Adrenal gland (tissue), 5 donors: ENCODE measurements at regions not wholly inside any gene's neighbourhood (a gene's known extent, or its start where the extent isn't known, plus 50 kb on each side); places are given as distances from the start of the nearest gene placed in this dataset.

Source experiments
- POLR2A ChIP-seq, 2 donors: fragments of 450-650 bp; IDR thresholded peaks; one replicate each; pipeline ENCODE4 v1.6.1; 2017; ENCODE audit warnings: antibody characterized with exemption in 2 of 2, mild to moderate bottlenecking in 2 of 2, moderate library complexity in 1 of 2
- TF ChIP-seq, protein P1 (sequence below), 6 experiments: fragments of 450-650 bp in 4 of 6; fragments of 200-600 bp in 2 of 6; sonication (generic) in 1 of 6; IDR thresholded peaks; 1 replicate in 5 of 6; 2 replicates in 1 of 6; pipeline versions ENCODE4 v1.5.1 to v1.8.0; 2016 to 2021; ENCODE audit warnings: antibody characterized with exemption in 6 of 6, mild to moderate bottlenecking in 2 of 6, moderate library complexity in 1 of 6
- donor health status: DM: no; HTN: no; CAD: no.

GRCh38 chr5:44935871-44936270 lies 127.1 kb downstream of the MRPS30 start:
- no peak for TF ChIP-seq POLR2A (IDR thresholded peaks at IDR 0.05)
- TF ChIP-seq, protein P1, sequence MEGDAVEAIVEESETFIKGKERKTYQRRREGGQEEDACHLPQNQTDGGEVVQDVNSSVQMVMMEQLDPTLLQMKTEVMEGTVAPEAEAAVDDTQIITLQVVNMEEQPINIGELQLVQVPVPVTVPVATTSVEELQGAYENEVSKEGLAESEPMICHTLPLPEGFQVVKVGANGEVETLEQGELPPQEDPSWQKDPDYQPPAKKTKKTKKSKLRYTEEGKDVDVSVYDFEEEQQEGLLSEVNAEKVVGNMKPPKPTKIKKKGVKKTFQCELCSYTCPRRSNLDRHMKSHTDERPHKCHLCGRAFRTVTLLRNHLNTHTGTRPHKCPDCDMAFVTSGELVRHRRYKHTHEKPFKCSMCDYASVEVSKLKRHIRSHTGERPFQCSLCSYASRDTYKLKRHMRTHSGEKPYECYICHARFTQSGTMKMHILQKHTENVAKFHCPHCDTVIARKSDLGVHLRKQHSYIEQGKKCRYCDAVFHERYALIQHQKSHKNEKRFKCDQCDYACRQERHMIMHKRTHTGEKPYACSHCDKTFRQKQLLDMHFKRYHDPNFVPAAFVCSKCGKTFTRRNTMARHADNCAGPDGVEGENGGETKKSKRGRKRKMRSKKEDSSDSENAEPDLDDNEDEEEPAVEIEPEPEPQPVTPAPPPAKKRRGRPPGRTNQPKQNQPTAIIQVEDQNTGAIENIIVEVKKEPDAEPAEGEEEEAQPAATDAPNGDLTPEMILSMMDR (IDR thresholded peaks at IDR 0.05): no peak
